Left ventricle myocardium inferior (tissue), 1 donor: ENCODE measurements at regions not wholly inside any gene's neighbourhood (a gene's known extent, or its start where the extent isn't known, plus 50 kb on each side); places are given as distances from the start of the nearest gene placed in this dataset.
"Not testable (repeated sequence)": the region's sequence is repeated elsewhere in the genome, so short reads cannot be mapped to it uniquely, and the experiment has no call there.

Experiments
- DNase-seq: peaks from one replicate; pipeline ENCODE4 v3.0.0-alpha.2; 2020
- H3K27ac ChIP-seq: fragments of 200-600 bp; replicated peaks from 2 replicates; pipeline ENCODE4 v1.8.0; 2021
- H3K27me3 ChIP-seq: fragments of 200-600 bp; 2 replicates; pipeline ENCODE4 v1.8.0; 2021; ENCODE audit warnings: low read depth
- H3K36me3 ChIP-seq: fragments of 200-600 bp; 2 replicates; pipeline ENCODE4 v1.8.0; 2021
- H3K4me1 ChIP-seq: fragments of 200-600 bp; 2 replicates; pipeline ENCODE4 v1.8.0; 2021
- H3K4me3 ChIP-seq: fragments of 200-600 bp; 2 replicates; pipeline ENCODE4 v1.8.0; 2021; ENCODE audit warnings: mild to moderate bottlenecking, moderate library complexity
- H3K9me3 ChIP-seq: fragments of 200-600 bp; replicated peaks from 2 replicates; pipeline ENCODE4 v1.8.0; 2021
- intact Hi-C: fragments of 100-400 bp; cut with micrococcal nuclease; formaldehyde crosslinking; loops from one replicate; pipeline ENCODE4 v1.11.0; 2022
- TF ChIP-seq, protein P1 (sequence below): fragments of 200-600 bp; IDR thresholded peaks from 2 replicates; pipeline ENCODE4 v1.8.0; 2021; ENCODE audit warnings: antibody characterized with exemption, mild to moderate bottlenecking, borderline replicate concordance
- donor health status: DM: no; HTN: yes; CAD: no; lungs with severe emphysema.

DNA sequence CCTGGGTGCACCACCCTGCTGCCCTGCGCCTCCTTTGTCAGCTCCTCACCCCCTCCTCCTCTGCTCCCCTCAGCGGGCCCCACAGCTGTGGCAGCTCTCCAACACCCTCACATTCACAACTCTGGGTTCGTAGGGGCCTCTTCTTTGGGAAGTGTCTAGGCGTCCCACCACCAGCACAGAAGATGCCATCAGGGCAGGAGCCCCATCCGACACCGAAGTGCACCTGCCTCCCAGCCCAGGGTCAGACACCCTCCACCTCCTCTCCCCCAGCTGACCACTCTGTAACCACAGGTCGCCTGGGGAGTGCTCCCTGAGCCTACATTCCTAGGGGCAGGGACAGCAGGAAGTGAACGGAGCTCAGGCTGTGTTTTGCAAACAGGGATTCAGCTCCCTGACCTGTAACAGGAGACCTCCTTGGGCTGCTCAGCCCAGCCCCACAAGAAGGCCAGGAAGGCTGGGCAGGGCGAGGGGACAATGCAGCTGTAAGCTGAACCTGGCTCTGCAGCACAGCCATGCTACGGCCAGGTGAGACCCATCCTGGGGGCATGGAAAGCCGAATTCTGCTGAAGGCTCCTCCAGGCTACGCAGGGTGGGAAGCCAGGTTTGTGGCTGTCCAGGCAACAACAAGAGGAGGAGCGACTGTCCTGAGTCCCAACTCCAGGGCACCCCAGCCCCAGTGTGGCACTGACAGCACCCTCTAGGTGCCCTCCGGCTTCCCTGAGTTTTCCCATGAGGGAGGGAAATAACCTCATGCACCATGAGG, 269.0 kb downstream of the GOLGA6L6 start:
- no peak overlapping the region for H3K27ac ChIP-seq
- DNase-seq = no peak
- intact Hi-C loops = no loop called here
- H3K9me3 ChIP-seq = peaks cover 17% of the 10 kb centered on the region
- H3K36me3 ChIP-seq = no peaks in the 10 kb centered on the region
- TF ChIP-seq, protein P1, sequence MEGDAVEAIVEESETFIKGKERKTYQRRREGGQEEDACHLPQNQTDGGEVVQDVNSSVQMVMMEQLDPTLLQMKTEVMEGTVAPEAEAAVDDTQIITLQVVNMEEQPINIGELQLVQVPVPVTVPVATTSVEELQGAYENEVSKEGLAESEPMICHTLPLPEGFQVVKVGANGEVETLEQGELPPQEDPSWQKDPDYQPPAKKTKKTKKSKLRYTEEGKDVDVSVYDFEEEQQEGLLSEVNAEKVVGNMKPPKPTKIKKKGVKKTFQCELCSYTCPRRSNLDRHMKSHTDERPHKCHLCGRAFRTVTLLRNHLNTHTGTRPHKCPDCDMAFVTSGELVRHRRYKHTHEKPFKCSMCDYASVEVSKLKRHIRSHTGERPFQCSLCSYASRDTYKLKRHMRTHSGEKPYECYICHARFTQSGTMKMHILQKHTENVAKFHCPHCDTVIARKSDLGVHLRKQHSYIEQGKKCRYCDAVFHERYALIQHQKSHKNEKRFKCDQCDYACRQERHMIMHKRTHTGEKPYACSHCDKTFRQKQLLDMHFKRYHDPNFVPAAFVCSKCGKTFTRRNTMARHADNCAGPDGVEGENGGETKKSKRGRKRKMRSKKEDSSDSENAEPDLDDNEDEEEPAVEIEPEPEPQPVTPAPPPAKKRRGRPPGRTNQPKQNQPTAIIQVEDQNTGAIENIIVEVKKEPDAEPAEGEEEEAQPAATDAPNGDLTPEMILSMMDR = no peak
- peaks cover 75% of the 10 kb centered on the region for H3K27me3 ChIP-seq
- no peaks in the 10 kb centered on the region for H3K4me1 ChIP-seq
- no peak overlapping the region for H3K4me3 ChIP-seq

DNA sequence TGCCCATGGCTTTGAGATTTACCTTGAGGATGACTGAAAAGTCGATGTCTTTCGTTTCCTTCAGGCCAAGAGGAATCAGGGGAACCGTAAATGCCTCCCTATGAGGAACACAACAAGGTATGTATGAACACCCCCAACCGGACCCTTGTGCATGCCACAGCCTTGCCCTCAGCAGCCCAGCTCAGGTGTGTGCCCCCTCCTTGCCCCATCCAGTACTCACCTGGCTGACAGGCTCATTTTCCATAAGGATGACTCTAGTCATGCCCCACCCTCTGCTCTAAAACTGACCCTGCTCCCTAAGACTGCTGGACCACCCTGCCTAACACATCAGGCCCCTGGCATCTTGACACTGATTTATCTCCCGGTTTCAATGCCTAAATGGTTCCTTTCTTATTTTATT, 270.0 kb downstream of the GOLGA6L6 start:
- no peaks in the 10 kb centered on the region for H3K4me1 ChIP-seq
- peaks cover 69% of the 10 kb centered on the region for H3K27me3 ChIP-seq
- no peak overlapping the region for H3K27ac ChIP-seq
- peaks cover 7% of the 10 kb centered on the region for H3K9me3 ChIP-seq
- intact Hi-C loops = no loop called here
- no peaks in the 10 kb centered on the region for H3K36me3 ChIP-seq
- no peak for DNase-seq
- TF ChIP-seq, protein P1 = no peak
- H3K4me3 ChIP-seq = no peak overlapping the region

GRCh38 chr15:20269956-20270355, 271.6 kb downstream of the GOLGA6L6 start:
- H3K27me3 ChIP-seq = peaks cover 66% of the 10 kb centered on the region
- H3K4me1 ChIP-seq, H3K27ac ChIP-seq, intact Hi-C loops, DNase-seq, H3K4me3 ChIP-seq, H3K36me3 ChIP-seq, H3K9me3 ChIP-seq: not testable (repeated sequence)

DNA sequence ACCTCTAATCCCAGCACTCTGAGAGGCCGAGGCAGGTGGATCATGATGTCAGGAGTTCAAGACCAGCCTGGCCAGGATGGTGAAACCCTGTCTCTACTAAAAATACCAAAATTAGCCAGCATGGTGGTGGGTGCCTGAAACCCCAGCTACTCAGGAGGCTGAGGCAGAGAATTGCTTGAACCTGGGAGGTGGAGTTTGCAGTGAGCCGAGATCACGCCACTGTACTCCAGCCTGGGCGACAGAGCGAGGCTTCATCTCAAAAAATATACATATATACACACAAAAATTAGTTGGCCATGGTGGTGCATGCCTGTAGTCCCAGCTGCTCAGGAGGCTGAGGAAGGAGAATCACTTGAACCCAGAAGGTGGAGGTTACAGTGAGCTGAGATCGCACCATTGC, 273.6 kb downstream of the GOLGA6L6 start:
- H3K4me3 ChIP-seq, H3K36me3 ChIP-seq, H3K4me1 ChIP-seq, H3K27ac ChIP-seq, DNase-seq, H3K9me3 ChIP-seq, intact Hi-C loops: not testable (repeated sequence)
- peaks cover 62% of the 10 kb centered on the region for H3K27me3 ChIP-seq

DNA sequence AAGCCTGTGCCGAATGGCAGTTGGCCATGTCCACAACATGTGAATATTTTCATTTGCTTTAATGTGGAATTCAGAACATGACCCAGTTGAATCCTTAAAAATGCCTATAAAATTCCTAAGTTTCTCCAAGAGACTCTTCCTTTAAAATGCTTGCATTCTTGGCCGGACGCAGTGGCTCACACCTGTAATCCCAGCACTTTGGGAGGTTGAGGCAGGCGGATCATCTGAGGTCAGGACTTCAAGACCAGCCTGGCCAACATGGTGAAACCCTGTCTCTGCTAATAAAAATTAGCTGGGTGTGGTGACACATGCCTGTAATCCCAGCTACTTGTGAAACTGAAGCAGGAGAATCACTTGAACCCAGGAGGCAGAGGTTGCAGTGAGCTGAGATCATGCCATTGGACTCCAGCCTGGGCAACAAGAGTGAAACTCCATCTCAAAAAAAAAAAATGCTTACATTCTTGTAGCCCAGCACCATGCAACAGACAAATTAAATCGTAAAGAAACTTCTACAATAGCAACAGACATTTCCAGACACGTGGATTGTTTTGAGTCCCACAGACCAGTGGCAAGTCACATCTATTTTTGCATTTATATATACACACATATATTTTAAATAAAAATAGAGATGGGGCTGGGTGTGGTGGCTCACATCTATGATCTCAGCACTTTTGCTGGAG, 274.4 kb downstream of the GOLGA6L6 start:
- intact Hi-C loops, H3K27ac ChIP-seq, H3K4me1 ChIP-seq, H3K9me3 ChIP-seq, H3K4me3 ChIP-seq, DNase-seq, H3K36me3 ChIP-seq: not testable (repeated sequence)
- H3K27me3 ChIP-seq = peaks cover 60% of the 10 kb centered on the region

DNA sequence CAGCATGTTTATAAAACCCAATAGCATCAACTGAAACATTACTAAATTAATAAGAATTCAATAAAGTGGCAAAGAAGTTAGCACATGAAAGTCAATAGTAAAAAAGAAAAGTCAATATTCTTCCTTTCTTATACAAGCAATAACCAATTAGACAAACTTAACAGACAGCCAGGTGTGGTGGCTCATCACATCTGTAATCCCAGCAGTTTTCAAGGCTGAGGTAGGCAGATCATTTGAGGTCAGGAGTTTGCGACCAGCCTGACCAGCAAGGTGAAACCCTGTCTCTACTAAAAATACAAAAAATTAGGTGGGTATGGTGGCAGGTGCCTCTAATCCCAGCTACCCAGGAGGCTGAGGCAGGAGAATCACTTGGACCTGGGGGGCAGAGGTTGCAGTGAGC, 275.9 kb downstream of the GOLGA6L6 start:
- H3K36me3 ChIP-seq, DNase-seq, H3K9me3 ChIP-seq, H3K27ac ChIP-seq, H3K4me3 ChIP-seq, H3K4me1 ChIP-seq, intact Hi-C loops: not testable (repeated sequence)
- H3K27me3 ChIP-seq = peaks cover 57% of the 10 kb centered on the region

DNA sequence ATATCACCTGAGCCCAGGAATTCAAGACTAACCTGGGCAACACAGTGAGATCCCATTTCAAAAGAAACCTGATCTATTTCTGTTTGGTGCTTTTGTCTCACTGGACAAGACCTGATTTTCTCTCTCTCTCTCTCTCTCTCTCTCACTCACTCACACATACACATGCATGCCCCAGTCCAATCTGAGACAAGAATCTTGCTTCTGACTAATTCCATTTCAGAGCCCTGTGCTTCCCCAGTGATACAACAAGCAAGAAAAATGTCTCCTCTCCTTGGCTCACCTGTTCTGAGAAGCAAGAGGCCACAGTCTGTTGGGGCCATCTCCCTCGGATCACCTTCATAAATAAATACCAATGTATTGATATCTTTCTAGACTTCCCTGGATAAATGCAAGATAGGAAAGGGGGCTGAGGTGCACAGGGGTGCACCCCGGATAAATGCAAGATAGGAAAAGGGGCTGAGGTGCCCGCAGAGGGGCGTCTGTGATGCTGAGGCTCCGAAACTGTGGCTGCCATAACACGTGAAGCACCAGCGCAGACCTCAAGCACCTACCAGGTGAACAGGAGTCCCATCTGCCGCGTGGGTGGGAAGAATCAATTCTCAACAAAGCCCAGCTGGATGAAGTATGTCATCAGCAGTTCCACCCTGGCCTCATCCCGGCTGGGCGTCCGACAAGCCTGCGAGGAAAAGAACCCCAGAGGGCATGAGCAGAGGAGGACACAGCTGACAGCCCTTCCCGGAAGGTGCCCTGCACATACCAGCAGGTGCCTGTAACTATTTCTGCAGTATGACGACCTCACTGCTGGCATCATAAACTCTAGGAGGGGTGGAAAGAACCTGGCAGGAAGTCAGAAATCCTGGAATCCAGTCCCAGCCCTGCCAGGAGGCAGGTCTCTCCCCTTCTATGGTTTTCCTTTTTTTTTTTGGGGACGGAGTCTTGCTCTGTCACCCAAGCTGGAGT, 280.0 kb downstream of the GOLGA6L6 start:
- Histone ChIP-seq H3K9me3 (peaks cover 18% of the 10 kb centered on the region), H3K27me3 (peaks cover 33% of the 10 kb centered on the region)
- intact Hi-C loops, H3K4me1 ChIP-seq, H3K36me3 ChIP-seq, H3K27ac ChIP-seq, H3K4me3 ChIP-seq: not testable (repeated sequence)
- peak; percentile 16 for DNase-seq

DNA sequence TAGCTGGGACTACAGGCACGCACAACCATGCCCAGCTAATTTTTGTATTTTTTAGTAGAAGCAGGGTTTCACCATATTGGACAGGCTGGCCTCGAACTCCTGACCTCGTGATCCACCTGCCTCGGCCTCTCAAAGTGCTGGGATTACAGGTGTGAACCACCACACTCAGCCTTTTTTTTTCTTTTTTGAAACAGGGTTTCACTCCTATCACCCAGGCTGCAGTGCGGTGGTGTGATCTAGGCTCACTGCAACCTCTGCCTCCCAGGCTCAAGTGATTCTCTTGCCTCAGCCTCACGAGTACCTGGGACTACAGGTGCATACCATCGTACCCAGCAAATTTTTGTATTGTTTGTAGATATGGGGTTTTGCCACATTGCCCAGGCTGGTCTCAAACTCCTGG, 280.9 kb downstream of the GOLGA6L6 start:
- intact Hi-C loops, H3K4me3 ChIP-seq, H3K27ac ChIP-seq, H3K4me1 ChIP-seq, H3K36me3 ChIP-seq: not testable (repeated sequence)
- Histone ChIP-seq H3K27me3 (peaks cover 36% of the 10 kb centered on the region), H3K9me3 (peaks cover 18% of the 10 kb centered on the region)
- peak; percentile 3 for DNase-seq

DNA sequence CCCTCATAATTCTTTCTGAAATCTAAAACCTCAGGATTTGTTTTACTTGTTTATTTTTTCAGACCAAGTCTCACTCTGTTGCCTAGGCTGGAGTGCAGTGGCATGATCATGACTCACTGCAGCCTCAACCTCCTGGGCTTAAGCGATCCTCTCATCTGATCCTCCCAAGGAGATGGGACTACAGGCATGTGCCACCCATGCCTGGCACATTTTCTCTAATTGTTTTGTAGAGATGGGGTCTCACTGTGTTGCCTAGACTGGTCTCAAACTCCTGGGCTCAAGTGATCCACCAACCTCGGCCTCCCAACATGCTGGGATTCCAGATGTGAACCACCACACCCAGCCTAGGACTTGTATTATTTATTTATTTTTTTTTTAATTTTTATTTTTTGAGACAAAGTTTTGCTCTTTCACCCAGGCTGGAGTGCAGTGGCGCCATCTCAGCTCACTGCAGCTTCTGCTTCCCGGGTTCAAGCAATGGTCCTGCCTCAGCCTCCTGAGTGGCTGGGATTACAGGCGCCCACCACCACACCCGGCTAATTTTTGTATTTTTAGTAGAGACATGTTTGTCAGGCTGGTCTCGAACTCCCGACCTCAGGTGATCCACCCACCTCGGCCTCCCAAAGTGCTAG, 281.9 kb downstream of the GOLGA6L6 start:
- H3K4me1 ChIP-seq, H3K4me3 ChIP-seq, intact Hi-C loops, H3K36me3 ChIP-seq, H3K27ac ChIP-seq: not testable (repeated sequence)
- peaks cover 18% of the 10 kb centered on the region for H3K9me3 ChIP-seq
- peak; percentile 7 for DNase-seq
- H3K27me3 ChIP-seq = peaks cover 32% of the 10 kb centered on the region

GRCh38 chr15:20256394-20256793, 285.2 kb downstream of the GOLGA6L6 start:
- H3K4me1 ChIP-seq, DNase-seq, intact Hi-C loops, H3K27me3 ChIP-seq, H3K36me3 ChIP-seq, H3K27ac ChIP-seq, H3K4me3 ChIP-seq: not testable (repeated sequence)
- peaks cover 18% of the 10 kb centered on the region for H3K9me3 ChIP-seq

GRCh38 chr15:20255641-20256040, 286.0 kb downstream of the GOLGA6L6 start:
- H3K9me3 ChIP-seq = peaks cover 18% of the 10 kb centered on the region
- H3K36me3 ChIP-seq, H3K4me1 ChIP-seq, H3K4me3 ChIP-seq, DNase-seq, H3K27ac ChIP-seq, H3K27me3 ChIP-seq, intact Hi-C loops: not testable (repeated sequence)
